ENCODE measurements at regions not wholly inside any gene's neighbourhood (a gene's known extent, or its start where the extent isn't known, plus 50 kb on each side); places are given as distances from the start of the nearest gene placed in this dataset.
"Not testable (repeated sequence)": the region's sequence is repeated elsewhere in the genome, so short reads cannot be mapped to it uniquely, and the experiment has no call there.

GRCh38 chr12:123049398-123050240 lies 69.1 kb downstream of the ARL6IP4 start:
- Histone ChIP-seq H3K79me2 (replicated peaks; ENCODE audit: insufficient read depth, low read length) (no peaks in the 10 kb centered on the region), H3K4me2 (ENCODE audit: low read length) (no peak overlapping the region), H3K36me3 (ENCODE audit: insufficient read depth, low read length) (no peaks in the 10 kb centered on the region), H3F3A (ENCODE audit: insufficient read depth, low read length, poor library complexity, severe bottlenecking) (no peaks in the 10 kb centered on the region), H3K9me2 (ENCODE audit: insufficient read depth, low read length) (no peaks in the 10 kb centered on the region), H3K9ac (ENCODE audit: low read length) (no peak overlapping the region), H3K4me3 (ENCODE audit: low read length) (no peak overlapping the region), H3K9me3 (ENCODE audit: low read length) (no peaks in the 10 kb centered on the region), H2AFZ (ENCODE audit: low read depth, low read length) (no peak overlapping the region), H3K27me3 (ENCODE audit: insufficient read depth, low read depth, low read length) (no peaks in the 10 kb centered on the region), H3K27ac (ENCODE audit: low read length) (peak overlapping the region; percentile 2), H4K20me1 (ENCODE audit: insufficient read depth) (no peaks in the 10 kb centered on the region)
- TF ChIP-seq POLR2AphosphoS5 (IDR thresholded peaks at IDR 0.05) = peak; percentile 13
- TF ChIP-seq TAF1 (IDR thresholded peaks at IDR 0.05; ENCODE audit: low read depth) = no peak

GRCh38 chr12:123047892-123048291 lies 67.4 kb downstream of the ARL6IP4 start:
- H4K20me1 ChIP-seq (ENCODE audit: insufficient read depth); H3K27ac ChIP-seq (ENCODE audit: low read length); H3K9ac ChIP-seq (ENCODE audit: low read length); H3K79me2 ChIP-seq (replicated peaks; ENCODE audit: insufficient read depth, low read length); H3K36me3 ChIP-seq (ENCODE audit: insufficient read depth, low read length); H3K9me3 ChIP-seq (ENCODE audit: low read length); H3F3A ChIP-seq (ENCODE audit: insufficient read depth, low read length, poor library complexity, severe bottlenecking); H2AFZ ChIP-seq (ENCODE audit: low read depth, low read length); H3K27me3 ChIP-seq (ENCODE audit: insufficient read depth, low read depth, low read length); H3K4me2 ChIP-seq (ENCODE audit: low read length); H3K9me2 ChIP-seq (ENCODE audit: insufficient read depth, low read length); H3K4me3 ChIP-seq (ENCODE audit: low read length): not testable (repeated sequence)

GRCh38 chr12:123047289-123047688 lies 66.8 kb downstream of the ARL6IP4 start:
- Histone ChIP-seq H3F3A (ENCODE audit: insufficient read depth, low read length, poor library complexity, severe bottlenecking) (no peaks in the 10 kb centered on the region), H4K20me1 (ENCODE audit: insufficient read depth) (no peaks in the 10 kb centered on the region)

More at GRCh38 chr12:123047289-123047688, 66.8 kb downstream of the ARL6IP4 start:
- H3K9ac ChIP-seq (ENCODE audit: low read length) = no peak overlapping the region
- H2AFZ ChIP-seq (ENCODE audit: low read depth, low read length) = no peak overlapping the region
- no peak overlapping the region for H3K27ac ChIP-seq (ENCODE audit: low read length)
- no peaks in the 10 kb centered on the region for H3K9me3 ChIP-seq (ENCODE audit: low read length)
- no peak overlapping the region for H3K4me2 ChIP-seq (ENCODE audit: low read length)
- no peaks in the 10 kb centered on the region for H3K79me2 ChIP-seq (replicated peaks; ENCODE audit: insufficient read depth, low read length)
- no peaks in the 10 kb centered on the region for H3K36me3 ChIP-seq (ENCODE audit: insufficient read depth, low read length)
- H3K27me3 ChIP-seq (ENCODE audit: insufficient read depth, low read depth, low read length) = no peaks in the 10 kb centered on the region
- H3K4me3 ChIP-seq (ENCODE audit: low read length) = no peak overlapping the region
- no peak for TF ChIP-seq SMC3 (conservative IDR thresholded peaks at IDR 0.05; ENCODE audit: poor library complexity)
- TF ChIP-seq EP300 (conservative IDR thresholded peaks at IDR 0.05; ENCODE audit: poor library complexity, severe bottlenecking) = no peak
- no peak for TF ChIP-seq REST (IDR thresholded peaks at IDR 0.05; ENCODE audit: borderline replicate concordance)
- TF ChIP-seq POLR2AphosphoS5 (IDR thresholded peaks at IDR 0.05) = no peak
- TF ChIP-seq CTCF (IDR thresholded peaks at IDR 0.05; ENCODE audit: poor library complexity, severe bottlenecking) = no peak
- no peaks in the 10 kb centered on the region for H3K9me2 ChIP-seq (ENCODE audit: insufficient read depth, low read length)
